OCI-LY3 (cell line): ENCODE measurements at regions not wholly inside any gene's neighbourhood (a gene's known extent, or its start where the extent isn't known, plus 50 kb on each side); places are given as distances from the start of the nearest gene placed in this dataset.

ENCODE experiments used
- EZH2phosphoT487 ChIP-seq: fragments of 200-600 bp; shearing (Covaris generic); IDR thresholded peaks from 2 replicates; pipeline ENCODE4 v1.6.1; 2018; ENCODE audit warnings: antibody characterized with exemption, mixed run types, low read depth
- TF ChIP-seq, protein P1 (sequence below): fragments of 200-600, 300-600 bp; sonication (generic); IDR thresholded peaks from 2 replicates; pipeline ENCODE4 v1.5.1; 2014; ENCODE audit warnings: antibody characterized with exemption, low read length, low read depth

GRCh38 chr13:73607489-73608156 is 526.6 kb downstream of the KLF12 start:
- TF ChIP-seq, protein P1, sequence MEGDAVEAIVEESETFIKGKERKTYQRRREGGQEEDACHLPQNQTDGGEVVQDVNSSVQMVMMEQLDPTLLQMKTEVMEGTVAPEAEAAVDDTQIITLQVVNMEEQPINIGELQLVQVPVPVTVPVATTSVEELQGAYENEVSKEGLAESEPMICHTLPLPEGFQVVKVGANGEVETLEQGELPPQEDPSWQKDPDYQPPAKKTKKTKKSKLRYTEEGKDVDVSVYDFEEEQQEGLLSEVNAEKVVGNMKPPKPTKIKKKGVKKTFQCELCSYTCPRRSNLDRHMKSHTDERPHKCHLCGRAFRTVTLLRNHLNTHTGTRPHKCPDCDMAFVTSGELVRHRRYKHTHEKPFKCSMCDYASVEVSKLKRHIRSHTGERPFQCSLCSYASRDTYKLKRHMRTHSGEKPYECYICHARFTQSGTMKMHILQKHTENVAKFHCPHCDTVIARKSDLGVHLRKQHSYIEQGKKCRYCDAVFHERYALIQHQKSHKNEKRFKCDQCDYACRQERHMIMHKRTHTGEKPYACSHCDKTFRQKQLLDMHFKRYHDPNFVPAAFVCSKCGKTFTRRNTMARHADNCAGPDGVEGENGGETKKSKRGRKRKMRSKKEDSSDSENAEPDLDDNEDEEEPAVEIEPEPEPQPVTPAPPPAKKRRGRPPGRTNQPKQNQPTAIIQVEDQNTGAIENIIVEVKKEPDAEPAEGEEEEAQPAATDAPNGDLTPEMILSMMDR, result no peak
- no peak for TF ChIP-seq EZH2phosphoT487
